ENCODE measurements at regions not wholly inside any gene's neighbourhood (a gene's known extent, or its start where the extent isn't known, plus 50 kb on each side); places are given as distances from the start of the nearest gene placed in this dataset.
A peak's percentile ranks its signal among the peaks of the same experiment; 100 is the strongest.
"Not testable (repeated sequence)": the region's sequence is repeated elsewhere in the genome, so short reads cannot be mapped to it uniquely, and the experiment has no call there.

- DNase-seq = no peak
These were observed 162.5 kb downstream of the RAD51AP2 start for GRCh38 chr2:17355608-17356329.

GRCh38 chr2:17353263-17353662, 165.0 kb downstream of the RAD51AP2 start:
- no peak for DNase-seq

- not testable (repeated sequence) for DNase-seq
These were observed 175.5 kb downstream of the RAD51AP2 start for GRCh38 chr2:17342692-17343091.

- no peak for DNase-seq
These were observed 180.7 kb downstream of the RAD51AP2 start for GRCh38 chr2:17337507-17337906.

- DNase-seq = no peak
These were observed 181.8 kb downstream of the RAD51AP2 start for GRCh38 chr2:17336458-17336857.

- DNase-seq = no peak
These were observed 183.9 kb downstream of the RAD51AP2 start for GRCh38 chr2:17334300-17334699.

GRCh38 chr2:17331636-17332035, 186.6 kb downstream of the RAD51AP2 start:
- no peak for DNase-seq

- no peak for DNase-seq
These were observed 190.1 kb downstream of the RAD51AP2 start for GRCh38 chr2:17328161-17328560.

- no peak for DNase-seq
These were observed 190.6 kb downstream of the RAD51AP2 start for GRCh38 chr2:17327649-17328048.

- DNase-seq = no peak
These were observed 191.5 kb downstream of the RAD51AP2 start for GRCh38 chr2:17326717-17327116.

- no peak for DNase-seq
These were observed 194.5 kb downstream of the RAD51AP2 start for GRCh38 chr2:17323697-17324096.

- no peak for DNase-seq
These were observed 195.8 kb downstream of the RAD51AP2 start for GRCh38 chr2:17322461-17322860.

- no peak for DNase-seq
These were observed 199.2 kb downstream of the RAD51AP2 start for GRCh38 chr2:17319090-17319489.

- no peak for DNase-seq
These were observed 200.2 kb downstream of the RAD51AP2 start for GRCh38 chr2:17318013-17318412.

GRCh38 chr2:17317439-17317976, 200.7 kb downstream of the RAD51AP2 start:
- no peak for DNase-seq

GRCh38 chr2:17313261-17313660, 205.0 kb downstream of the RAD51AP2 start:
- DNase-seq = no peak

GRCh38 chr2:17311771-17312511, 206.3 kb downstream of the RAD51AP2 start:
- no peak for DNase-seq

- DNase-seq = no peak
These were observed 207.1 kb downstream of the RAD51AP2 start for GRCh38 chr2:17311106-17311619.

GRCh38 chr2:17309741-17310339, 208.4 kb downstream of the RAD51AP2 start:
- peak; percentile 22 for DNase-seq

- DNase-seq = no peak
These were observed 209.1 kb downstream of the RAD51AP2 start for GRCh38 chr2:17309181-17309580.

- DNase-seq = no peak
These were observed 211.5 kb downstream of the RAD51AP2 start for GRCh38 chr2:17306706-17307105.

GRCh38 chr2:17306219-17306618, 212.0 kb downstream of the RAD51AP2 start:
- no peak for DNase-seq

GRCh38 chr2:17303521-17303920, 214.7 kb downstream of the RAD51AP2 start:
- no peak for DNase-seq

- DNase-seq = no peak
These were observed 215.2 kb downstream of the RAD51AP2 start for GRCh38 chr2:17303054-17303453.

All from stimulated activated CD8-positive, alpha-beta memory T cell treated with anti-CD3 and anti-CD28 coated beads, Interleukin-4, amount 100 ng/mL, for 48 hours (primary cell).